NB4 (cell line): ENCODE measurements at regions not wholly inside any gene's neighbourhood (a gene's known extent, or its start where the extent isn't known, plus 50 kb on each side); places are given as distances from the start of the nearest gene placed in this dataset.

Source experiments
- MYC ChIP-seq: IDR thresholded peaks from 2 replicates; pipeline ENCODE4 v1.6.1; 2011; ENCODE audit warnings: low read depth, low read length
- POLR2A ChIP-seq: IDR thresholded peaks from 2 replicates; pipeline ENCODE4 v1.6.1; 2011; ENCODE audit warnings: mild to moderate bottlenecking; ENCODE audit not compliant: insufficient read length; ENCODE audit errors: extremely low read depth
- TF ChIP-seq, protein P1 (sequence below): IDR thresholded peaks from one replicate; pipeline ENCODE4 v1.5.1; 2012; ENCODE audit warnings: low read depth, low read length

DNA sequence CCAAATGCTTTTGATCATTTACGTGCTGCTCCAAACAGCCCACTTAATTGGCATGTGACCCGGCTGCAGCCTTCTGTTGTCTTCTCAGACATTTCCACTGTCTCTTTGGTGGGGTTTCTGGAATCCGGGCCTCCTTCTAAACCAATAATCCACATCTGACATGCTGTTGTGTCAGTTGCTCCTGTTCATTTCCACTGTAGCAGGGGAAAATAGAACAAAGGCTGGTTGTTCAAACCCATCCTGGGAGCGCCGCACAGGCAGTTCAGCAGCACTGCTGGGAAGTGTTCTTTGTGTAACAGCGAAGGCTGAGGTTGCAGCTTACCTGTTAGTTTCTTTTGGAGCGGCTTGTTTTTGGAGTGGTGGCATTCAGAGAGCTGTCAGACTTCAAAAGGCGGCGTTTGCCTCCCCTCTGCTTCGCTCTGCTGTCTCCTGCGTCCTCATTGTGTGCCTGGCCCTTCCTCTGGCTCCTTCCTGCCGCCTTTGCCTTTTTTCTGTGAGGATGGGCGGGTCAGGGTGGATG, 149.4 kb downstream of the SNX10 start:
- TF ChIP-seq, protein P1, sequence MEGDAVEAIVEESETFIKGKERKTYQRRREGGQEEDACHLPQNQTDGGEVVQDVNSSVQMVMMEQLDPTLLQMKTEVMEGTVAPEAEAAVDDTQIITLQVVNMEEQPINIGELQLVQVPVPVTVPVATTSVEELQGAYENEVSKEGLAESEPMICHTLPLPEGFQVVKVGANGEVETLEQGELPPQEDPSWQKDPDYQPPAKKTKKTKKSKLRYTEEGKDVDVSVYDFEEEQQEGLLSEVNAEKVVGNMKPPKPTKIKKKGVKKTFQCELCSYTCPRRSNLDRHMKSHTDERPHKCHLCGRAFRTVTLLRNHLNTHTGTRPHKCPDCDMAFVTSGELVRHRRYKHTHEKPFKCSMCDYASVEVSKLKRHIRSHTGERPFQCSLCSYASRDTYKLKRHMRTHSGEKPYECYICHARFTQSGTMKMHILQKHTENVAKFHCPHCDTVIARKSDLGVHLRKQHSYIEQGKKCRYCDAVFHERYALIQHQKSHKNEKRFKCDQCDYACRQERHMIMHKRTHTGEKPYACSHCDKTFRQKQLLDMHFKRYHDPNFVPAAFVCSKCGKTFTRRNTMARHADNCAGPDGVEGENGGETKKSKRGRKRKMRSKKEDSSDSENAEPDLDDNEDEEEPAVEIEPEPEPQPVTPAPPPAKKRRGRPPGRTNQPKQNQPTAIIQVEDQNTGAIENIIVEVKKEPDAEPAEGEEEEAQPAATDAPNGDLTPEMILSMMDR: no peak
- TF ChIP-seq POLR2A: no peak
- no peak for TF ChIP-seq MYC
